ENCODE measurements at regions not wholly inside any gene's neighbourhood (a gene's known extent, or its start where the extent isn't known, plus 50 kb on each side); places are given as distances from the start of the nearest gene placed in this dataset.
"Not testable (repeated sequence)": the region's sequence is repeated elsewhere in the genome, so short reads cannot be mapped to it uniquely, and the experiment has no call there.

DNA sequence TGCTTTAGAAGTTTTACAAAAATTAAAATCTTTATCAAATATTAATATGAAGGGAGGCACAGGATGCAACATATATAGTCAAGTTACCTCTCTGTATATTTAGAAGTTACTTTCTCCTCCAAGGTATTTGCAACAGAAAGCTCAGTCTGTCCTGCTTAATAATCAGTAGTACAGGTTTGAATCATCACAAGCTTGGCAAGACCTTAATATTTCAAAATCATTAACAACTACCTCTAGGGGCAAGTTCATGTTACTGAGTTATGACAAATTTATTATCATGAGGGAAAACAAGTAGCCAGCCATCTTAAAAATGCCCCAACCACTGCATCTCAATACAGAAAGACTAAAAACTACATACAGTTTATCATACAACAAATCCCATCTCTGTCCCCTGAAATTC is 116.0 kb downstream of the PMAIP1 start:
- not testable (repeated sequence) for DNase-seq (ENCODE audit: low spot score)

DNA sequence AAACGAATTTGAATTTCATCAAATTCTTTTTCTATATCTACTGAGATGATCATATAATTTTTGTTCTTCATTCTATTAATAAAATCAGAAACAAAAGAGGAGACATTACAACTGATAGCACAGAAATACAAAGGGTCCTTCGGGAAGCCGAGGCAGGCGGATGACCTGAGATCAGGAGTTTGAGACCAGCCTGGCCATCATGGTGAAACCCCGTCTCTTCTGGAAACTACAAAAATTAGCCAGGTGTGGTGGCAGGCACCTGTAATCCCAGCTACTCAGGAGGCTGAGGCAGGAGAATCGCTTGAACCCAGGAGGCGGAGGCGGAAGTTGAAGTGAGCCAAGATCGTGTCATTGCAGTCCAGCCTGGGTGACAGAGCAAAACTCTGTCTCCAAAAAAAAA is 113.4 kb downstream of the PMAIP1 start:
- not testable (repeated sequence) for DNase-seq (ENCODE audit: low spot score)

DNA sequence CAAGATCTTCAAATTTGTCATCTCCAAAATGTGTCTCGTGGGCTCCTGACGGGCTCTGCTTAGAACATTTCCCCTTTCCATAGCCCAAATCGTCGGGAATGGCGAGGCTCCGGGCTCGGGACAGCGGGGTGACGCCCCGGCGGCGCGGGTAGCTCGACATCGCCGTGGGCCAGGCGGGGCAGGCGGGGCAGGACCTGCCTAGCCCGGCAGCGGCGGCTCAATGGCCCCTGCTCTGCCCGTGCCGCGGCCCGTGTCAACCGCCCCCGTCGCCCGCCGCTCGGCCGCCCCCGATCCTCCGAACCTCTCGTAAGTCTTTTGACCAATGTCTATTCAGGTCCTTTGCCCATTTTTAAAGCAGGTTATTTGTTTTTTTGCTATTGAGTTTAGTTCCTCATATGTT is 111.2 kb downstream of the PMAIP1 start:
- DNase-seq (ENCODE audit: low spot score) = no peak

DNA sequence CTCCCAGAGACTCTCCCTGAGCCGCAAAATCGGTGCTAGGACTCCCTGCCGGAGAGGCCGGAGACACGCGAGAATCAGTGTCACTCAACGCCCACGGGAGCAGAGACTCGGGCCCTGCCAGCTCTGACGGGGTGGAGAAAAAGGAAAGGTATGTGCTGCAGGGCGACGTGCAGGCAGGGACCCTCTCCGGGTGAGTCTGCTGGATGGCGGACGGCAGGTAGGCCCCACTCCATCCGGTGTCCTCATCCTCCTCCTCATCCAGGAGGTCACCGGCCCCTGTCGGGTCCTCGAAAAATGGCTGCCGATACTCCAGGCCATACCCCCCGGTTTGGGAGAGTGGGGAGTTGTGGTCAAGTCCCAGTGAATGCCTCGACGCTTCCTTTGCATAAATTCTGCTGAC is 110.7 kb downstream of the PMAIP1 start:
- DNase-seq (ENCODE audit: low spot score) = no peak

DNA sequence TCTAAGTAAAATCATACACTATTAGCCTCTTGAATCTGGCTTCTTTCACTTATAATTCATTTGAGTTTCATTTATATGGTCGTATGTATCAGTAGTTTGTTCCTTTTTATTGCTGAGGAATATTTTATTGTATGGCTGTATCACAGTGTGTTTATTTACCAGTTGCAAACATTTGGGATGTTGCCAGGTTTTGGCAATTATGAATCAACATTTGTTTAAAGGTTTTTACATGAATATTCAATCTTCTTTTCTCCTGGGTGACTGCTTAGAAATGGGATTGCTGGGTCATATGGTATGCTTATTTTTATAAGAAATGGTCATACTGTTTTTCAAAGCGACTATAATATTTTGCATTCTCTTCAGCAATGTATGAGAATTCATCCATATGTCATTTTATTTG is 107.9 kb downstream of the PMAIP1 start:
- DNase-seq (ENCODE audit: low spot score) = no peak

DNA sequence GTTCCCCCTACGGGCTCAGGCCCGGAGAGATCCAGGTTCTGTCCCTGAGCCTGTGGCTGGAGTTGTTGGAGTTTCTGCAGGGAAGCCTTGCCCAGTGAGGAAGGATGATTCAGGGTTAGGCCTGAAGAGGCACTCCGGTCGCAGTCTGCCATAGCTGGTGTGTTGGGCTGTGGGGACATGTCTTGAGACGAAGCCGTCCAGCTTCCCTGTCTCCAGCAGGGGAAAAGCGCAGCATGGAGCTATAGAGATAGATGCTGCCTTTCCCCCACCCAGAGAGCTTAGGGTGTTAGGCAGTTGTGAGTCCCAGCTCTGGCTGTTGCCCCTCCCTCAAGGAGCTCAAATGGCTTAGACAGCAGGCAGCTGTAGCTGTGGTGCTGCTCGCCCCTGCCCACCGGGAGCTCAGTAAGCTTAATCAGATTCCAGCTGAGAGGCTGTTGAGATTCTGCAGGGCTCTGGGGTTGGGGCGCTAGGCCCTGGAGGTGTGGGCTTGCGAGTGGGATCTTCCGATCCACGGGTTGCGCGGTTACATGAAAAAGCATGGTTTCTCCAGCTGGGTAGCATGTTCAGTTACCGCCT is 103.9 kb downstream of the PMAIP1 start:
- no peak for DNase-seq (ENCODE audit: low spot score)

DNA sequence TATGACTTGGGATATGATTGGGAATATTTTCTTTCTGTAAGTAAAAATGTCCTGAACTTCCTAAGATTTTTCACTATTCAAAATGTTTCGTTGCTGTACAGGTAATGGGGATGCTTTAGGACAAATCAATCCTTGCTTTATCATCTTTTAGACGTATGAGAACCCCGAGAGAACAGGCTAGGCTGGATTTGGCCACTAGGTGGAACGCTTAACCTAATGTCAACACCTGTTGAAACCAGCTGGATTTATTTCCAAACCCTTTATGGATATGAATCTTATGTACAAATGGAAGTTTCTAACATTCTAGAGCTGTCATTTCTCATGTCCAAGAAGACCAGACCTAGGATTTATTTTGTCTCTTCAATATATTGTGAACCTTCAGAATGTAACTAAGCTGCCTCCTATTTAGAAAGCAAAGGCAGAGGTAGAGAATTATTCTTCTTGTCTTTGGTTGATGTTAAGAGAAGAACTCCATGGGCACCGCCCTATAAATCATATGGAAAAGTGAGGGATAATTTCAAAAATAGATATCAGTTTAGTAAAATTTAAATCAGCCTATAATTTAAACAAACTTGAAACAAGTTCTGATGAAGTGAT is 96.7 kb downstream of the PMAIP1 start:
- DNase-seq (ENCODE audit: low spot score) = no peak

DNA sequence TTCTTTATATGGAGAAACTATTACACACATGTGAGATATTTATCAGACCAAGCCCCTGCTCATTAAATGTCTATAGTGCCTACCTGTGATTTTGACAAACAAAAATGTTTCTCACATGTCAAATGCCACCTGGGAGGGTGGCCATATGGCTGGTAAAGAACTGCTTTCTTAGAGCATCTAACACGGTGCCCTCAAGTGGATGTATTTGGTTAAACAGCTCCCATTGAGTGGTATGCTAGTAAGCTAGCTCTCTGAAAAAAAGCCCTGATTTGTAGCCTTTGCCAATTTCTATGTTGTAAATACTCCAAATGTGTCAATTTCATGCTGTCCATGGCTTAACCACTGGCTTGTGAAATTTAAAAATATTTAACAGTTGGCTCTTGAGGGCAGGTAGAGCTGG is 94.6 kb downstream of the PMAIP1 start:
- DNase-seq (ENCODE audit: low spot score) = no peak

DNA sequence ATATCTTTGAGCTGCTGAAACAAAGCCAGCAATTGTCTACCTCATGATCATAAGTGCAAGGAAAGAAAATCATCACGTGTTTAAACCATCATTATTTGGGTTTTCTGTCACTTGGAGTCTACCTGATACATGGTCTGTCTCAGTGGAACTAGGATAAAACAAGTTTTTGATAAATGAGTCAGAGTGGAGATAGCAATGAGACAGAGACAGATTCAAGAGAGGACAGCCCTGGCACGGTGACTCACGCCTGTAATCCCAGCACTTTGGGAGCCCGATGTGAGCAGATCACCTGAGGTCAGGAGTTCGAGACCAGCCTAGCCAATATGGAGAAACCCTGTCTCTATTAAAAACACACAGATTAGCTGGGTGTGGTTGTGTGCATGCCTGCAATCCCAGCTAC is 93.8 kb downstream of the PMAIP1 start:
- no peak for DNase-seq (ENCODE audit: low spot score)

DNA sequence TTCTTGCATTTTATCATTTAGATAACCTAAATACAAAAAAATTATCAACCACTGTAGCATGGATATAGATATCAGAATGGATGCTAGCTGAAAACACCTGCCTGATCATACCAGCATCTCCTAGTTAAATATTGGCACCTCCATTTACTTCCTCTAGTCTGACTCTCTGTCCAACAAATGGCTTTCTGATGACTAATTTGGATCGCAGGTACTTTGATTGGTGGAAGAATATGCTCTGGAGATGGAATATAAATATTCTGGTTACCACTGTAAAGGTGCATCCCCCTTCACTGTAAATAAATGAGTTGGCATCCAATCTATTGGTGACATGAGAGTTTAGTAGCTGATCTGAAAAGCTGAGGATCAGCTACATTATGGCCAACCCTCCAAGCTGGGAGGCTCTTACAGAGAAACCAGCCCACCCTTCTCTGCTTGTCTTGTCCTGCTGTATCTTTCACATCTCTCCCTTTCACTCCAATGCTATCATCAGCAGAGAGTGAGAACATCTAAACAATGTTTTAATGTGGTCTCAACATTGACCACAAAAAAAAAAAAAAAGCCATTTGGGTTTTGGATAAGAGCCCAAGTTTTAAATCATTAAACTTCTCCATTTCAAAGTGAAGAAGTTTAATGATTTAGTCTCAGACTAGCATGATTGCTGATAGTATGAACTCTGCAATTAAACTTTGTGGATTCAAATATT is 90.5 kb downstream of the PMAIP1 start:
- DNase-seq (ENCODE audit: low spot score) = no peak

DNA sequence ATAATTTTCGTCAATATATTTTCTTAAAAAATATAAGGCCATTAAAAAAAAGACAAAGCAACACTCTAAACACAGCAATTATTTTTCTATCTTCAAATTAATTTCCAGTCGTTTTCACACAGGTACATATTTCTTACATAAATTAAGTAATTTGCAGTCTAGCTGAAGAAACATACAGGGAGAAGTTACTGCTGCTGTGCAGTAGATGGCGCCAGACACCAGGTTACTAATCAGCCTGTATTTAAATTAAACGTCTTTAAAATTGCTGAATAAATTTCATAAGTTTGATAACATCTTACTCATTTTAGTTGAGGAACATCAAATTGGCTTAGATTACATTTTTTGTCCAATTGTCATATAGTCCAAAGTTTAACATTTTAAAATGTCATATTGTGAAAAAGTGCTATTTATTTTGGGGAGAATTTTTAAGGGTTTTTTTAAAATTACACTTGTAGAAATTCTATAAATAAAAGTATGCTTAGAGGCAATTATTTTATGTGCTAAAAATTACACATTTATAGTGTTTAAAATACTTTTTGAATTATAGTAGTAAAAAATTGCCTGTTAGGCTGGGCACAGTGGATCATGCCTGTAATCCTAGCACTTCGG is 88.4 kb downstream of the PMAIP1 start:
- DNase-seq (ENCODE audit: low spot score) = no peak

DNA sequence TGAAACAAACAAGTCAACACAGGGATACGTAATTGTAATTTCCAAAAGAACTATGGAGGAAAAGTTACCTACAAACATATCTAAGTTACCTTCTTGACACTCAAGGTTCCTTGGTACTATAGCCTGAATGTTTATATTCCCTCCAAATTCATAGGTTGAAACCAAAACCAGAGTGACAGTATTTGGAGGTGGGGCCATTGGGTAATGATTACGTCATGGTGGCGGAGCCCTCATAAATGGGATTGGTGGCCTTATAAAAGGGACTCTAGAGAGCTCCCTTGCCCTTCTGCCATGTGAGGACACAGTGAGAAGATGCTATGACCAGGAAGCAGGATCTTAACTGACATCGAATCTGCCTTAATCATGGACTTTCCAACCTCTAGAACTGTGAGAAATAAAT is 87.3 kb downstream of the PMAIP1 start:
- no peak for DNase-seq (ENCODE audit: low spot score)

DNA sequence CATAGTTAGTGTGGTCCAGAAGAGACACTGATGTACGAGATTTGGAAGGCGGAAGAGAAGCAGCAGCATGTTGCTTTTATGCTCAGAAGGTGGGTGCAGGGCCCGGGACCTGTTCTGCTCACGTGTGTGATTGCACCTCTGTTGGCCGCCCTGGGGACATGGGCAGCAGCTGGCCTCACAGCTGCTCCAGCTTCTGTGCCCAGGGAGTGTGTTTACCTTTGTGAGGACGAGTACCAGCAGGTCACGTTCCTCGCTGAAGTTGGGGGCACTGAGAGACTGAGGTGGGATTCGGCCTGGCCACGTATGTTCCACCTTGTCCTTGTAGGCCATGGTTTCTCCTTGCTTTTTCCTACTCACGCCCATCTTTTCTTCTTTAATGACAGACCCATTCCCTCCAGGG is 86.3 kb downstream of the PMAIP1 start:
- DNase-seq (ENCODE audit: low spot score) = no peak

DNA sequence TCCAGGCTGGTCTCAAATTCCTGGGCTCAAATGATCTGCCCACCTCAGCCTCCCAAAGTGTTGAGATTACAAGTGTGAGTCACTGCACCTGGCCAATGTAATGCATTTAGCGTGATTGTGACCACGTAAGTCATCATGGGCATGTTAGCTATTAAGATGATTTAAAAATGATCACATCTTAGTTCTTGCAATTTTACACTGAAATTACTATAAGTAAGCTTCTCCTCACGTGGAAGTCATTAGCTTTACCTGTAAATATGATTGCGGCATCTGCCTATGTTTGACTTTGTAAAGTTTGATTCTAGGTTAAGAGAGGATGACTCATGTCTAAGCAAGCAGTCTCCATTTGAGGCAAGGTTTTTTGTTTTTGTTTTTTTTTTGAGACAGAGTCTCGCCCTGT is 85.5 kb downstream of the PMAIP1 start:
- no peak for DNase-seq (ENCODE audit: low spot score)

DNA sequence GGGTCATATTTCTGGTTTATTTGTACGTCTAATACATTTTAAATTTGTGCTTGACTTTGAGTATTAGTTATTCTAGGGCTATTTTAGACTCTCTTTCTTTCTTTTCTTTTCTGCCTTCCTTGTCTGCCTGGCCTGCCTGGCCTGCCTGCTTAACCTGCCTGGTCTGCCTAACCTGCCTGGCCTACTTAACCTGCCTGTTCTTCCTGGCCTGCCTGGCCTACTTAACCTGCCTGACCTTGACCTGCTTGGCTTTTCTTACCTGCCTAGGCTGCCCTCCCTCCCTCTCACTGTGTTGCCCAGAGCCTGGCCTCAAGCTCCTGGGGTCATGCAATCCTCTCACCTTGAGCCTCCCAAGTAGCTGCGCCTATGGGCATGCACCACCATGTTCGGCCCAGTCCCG is 83.7 kb downstream of the PMAIP1 start:
- DNase-seq (ENCODE audit: low spot score) = no peak

DNA sequence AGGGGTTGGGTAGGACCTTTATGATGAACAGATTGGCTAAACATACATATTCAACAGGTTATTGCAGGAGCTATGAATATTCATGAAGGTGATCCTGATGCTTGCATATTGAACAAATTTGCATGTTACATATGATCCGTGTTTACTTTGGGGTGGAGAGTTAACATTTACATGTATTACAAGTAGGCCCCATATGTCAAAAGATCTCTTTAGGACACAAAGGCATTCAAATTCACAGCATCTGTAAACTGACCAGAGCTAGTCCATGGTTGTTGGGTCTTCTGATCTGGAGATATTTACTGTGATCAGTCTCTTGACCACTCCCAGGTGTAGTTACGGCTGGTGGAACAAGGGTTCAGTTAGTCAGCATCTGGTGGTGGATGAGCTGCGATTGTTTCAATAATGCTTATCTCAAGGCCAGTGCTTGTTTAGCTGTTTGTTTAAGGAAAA is 80.4 kb downstream of the PMAIP1 start:
- DNase-seq (ENCODE audit: low spot score) = no peak

DNA sequence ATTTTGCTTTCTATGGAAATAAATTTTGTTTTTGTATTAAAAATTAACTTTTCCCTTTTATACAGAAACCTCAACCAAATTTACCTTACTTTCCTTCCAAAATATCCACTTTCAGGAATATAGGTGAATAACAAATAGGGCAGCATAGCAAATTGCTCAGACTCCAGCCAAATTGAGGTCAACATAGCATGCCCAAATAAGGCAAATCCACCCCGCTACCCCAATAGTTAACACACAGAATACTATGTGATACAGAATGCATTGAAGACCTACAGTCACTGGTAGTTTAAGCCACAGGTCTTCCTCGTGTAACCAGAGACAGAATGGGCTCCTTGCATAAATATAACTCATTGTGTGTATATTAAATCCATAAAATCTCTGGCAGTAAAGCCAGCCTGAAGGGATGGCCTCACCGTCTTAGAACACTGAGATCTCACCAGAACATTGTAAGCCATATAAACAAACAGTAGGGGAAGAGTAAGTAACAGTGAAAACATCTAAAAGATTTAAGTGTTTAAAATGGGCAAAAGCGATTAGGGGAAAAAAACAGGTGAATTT is 72.2 kb downstream of the PMAIP1 start:
- DNase-seq (ENCODE audit: low spot score) = no peak

DNA sequence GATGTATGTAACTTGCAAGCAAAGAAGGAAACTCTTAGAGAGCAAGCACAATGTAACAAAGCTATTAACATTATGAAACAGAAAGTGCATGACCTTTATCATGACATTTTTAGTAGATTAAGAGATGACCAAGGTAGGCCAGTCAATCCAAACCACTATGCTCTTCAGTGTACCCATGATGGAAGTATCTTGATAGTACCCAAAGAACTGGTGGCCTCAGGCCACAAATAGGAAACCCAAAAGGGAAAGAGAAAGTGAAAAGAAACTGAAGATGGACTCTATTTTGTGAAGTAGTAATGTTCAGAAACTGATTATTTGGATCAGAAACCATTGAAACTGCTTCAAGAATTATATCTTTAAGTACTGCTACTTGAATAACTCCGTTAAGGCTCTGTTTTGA is 71.3 kb downstream of the PMAIP1 start:
- not testable (repeated sequence) for DNase-seq (ENCODE audit: low spot score)

DNA sequence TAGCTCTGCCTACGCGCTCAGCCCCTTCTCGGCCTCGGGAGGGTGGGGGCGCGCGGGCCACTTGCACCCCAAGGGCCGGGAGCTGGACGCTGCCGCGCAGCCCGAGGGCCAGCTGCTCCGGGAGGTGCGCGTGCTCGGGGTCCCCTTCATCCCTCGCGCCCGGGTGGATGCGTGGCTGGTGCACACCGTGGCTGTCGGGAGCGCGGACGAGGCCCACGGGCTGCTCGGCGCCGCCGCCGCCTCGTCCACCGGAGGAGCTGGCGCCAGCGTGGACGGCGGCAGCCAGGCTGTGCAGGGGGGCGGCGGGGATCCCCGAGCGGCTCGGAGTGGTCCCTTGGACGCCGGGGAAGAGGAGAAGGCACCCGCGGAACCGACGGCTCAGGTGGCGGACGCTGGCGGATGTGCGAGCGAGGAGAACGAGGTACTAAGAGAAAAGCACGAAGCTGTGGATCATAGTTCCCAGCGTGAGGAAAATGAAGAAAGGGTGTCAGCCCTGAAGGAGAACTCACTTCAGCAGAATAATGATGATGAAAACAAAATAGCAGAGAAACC is 69.8 kb downstream of the PMAIP1 start:
- not testable (repeated sequence) for DNase-seq (ENCODE audit: low spot score)

DNA sequence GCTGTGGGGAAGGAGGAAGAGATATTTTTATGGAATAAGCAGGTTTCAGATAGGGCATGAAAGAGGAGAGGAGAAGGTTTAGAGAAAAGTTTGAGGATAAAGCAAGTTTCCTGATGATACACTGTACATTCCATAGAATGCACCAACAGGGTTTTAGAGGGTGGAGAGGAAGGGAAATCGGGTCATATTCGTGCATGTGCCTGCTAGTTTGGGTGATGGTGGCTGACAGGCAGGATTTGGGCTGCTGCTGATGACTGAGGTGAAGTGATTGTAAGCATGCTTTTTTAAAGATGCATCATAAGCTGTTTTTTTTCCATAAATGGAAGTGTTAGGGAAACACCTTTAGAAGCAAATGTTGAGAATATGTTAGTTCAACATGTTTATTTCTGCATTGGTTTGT is 68.8 kb downstream of the PMAIP1 start:
- DNase-seq (ENCODE audit: low spot score) = no peak

DNA sequence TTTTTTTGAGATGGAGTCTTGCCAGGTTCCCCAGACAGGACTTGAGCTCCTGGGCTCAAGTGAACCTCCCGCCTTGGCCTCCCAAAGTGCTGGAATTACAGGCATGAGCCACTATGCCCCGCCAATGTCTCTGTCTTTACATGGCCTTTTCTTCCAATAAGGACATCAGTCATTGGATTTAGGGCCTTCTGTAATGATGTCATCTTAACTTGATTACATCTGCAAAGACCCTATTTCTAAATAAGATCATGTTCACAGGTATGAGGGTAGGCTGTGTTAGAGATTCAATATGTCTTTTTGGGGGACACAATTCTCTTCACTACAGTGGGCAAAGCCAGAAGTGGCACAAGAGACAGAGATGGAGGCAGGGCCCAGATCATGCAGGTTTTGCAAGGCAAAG is 68.1 kb downstream of the PMAIP1 start:
- DNase-seq (ENCODE audit: low spot score) = no peak

DNA sequence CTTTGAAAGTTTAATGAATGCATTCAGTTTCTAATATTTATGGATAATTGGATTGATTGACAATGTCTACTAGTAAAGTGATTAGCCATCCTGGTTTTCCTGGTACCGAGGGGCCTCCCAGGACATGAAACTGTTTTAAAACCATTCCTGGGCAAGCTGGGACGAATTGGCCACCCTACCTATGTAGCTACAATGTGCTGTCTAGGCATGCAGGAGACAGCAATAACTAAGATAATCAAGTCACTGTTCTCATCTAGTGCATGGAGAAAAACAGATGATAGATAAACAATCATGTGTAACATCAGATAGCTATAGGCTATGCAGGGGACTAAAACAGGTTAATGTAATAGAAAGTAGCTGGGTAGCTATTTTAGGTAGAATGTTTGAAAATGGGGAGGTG is 67.1 kb downstream of the PMAIP1 start:
- DNase-seq (ENCODE audit: low spot score) = no peak

DNA sequence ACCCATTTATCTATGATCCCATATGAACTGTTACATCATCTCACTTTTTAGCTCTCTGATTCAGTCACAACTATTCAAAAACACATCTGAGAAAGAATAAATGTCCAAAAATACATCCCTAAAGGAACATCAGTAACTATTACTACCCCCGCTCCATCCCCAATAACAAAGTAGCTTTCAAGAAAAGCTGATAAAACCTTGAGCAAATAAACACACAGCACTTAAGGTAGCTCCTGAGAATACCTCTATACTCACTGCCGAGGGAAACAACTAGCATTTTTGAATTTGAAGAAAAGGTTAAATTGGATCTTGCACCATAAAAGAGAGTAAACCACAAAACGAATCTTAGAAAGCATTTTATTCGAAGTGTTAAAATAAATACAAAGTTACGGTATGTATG is 63.4 kb downstream of the PMAIP1 start:
- no peak for DNase-seq (ENCODE audit: low spot score)
